C1 segment of cervical spinal cord (tissue), 14 donors: ENCODE measurements at regions not wholly inside any gene's neighbourhood (a gene's known extent, or its start where the extent isn't known, plus 50 kb on each side); places are given as distances from the start of the nearest gene placed in this dataset.

ENCODE experiments used
- DNase-seq, 14 donors: peaks; one replicate each; lab custom pipeline; 2025; lab: John Stamatoyannopoulos, UW

- no peak for DNase-seq
Observed at GRCh38 chr10:118107541-118107940, 60.8 kb upstream of the RAB11FIP2 start.

DNA sequence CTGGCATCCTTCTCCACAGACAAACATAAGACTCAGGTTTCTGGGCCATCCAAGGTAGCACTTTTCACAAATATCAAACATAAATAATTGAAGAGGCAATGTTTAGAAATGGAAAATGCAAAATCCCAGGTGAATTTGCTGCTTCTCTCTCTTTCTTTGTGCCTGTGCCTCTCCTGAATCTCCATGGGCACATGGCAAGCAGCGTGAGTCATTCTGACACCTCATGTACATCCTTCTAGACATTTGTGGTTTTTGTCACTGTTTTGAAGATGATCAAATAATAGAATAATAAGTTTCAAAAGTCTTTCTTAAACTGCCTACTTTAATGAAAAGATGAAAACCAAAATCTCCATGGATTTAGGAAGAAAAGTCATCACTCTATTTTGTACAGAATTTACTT, 60.3 kb upstream of the RAB11FIP2 start:
- DNase-seq: no peak

- DNase-seq: no peak
Observed at GRCh38 chr10:118106426-118106825, 59.7 kb upstream of the RAB11FIP2 start.

- DNase-seq: no peak
Observed at GRCh38 chr10:118102121-118102520, 55.4 kb upstream of the RAB11FIP2 start.

DNA sequence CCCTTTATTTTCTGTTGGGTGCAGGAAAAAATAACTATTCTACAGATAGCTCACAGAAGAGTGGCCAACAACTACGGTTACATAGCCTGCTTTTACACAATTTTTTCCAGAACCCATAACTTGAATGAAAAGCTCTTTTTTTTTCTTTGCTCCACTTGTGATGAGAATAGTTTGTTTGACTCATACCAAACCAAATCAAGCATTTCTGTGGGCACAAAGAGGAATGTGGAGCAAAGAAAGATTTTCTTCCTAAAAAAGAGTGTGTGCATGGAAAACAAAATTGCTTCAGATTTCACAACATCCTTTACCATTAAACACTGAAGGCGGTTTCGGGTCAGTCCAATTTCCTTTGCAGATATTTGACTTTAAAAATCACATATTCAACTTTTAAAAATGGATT, 54.8 kb upstream of the RAB11FIP2 start:
- no peak for DNase-seq
